Activated CD4-positive, alpha-beta T cell treated with anti-CD3 and anti-CD28 coated beads, Interleukin-2, amount 10 ng/mL, durations not matched to agents 7 days and 5 days (primary cell): ENCODE measurements at regions not wholly inside any gene's neighbourhood (a gene's known extent, or its start where the extent isn't known, plus 50 kb on each side); places are given as distances from the start of the nearest gene placed in this dataset.

Source experiments
- CTCF ChIA-PET: fragments of 350-600 bp; sonication (Branson Sonifier 250); formaldehyde crosslinking; loops from one replicate; lab custom pipeline; 2021; ENCODE audit warnings: antibody characterized with exemption; lab: Charles Lee
- POLR2A ChIA-PET: fragments of 350-600 bp; sonication (Branson Sonifier 250); formaldehyde crosslinking; loops from one replicate; lab custom pipeline; 2021; ENCODE audit warnings: antibody characterized with exemption; lab: Charles Lee
- DNase-seq: peaks from one replicate; pipeline ENCODE4 v3.0.0-alpha.2; 2020
- H3K27ac Mint-ChIP-seq: one replicate; pipeline ENCODE4 v1.8.0; 2021; ENCODE audit warnings: mild to moderate bottlenecking, moderate library complexity, mixed read lengths
- H3K27me3 Mint-ChIP-seq: one replicate; pipeline ENCODE4 v1.8.0; 2021; ENCODE audit warnings: mixed read lengths
- H3K36me3 Mint-ChIP-seq: one replicate; pipeline ENCODE4 v1.8.0; 2021; ENCODE audit warnings: low read depth, mixed read lengths
- H3K4me1 Mint-ChIP-seq: one replicate; pipeline ENCODE4 v1.8.0; 2021; ENCODE audit warnings: mixed read lengths
- H3K4me3 Mint-ChIP-seq: one replicate; pipeline ENCODE4 v1.8.0; 2021; ENCODE audit warnings: mild to moderate bottlenecking, moderate library complexity, mixed read lengths
- H3K9me3 Mint-ChIP-seq: one replicate; pipeline ENCODE4 v1.8.0; 2021; ENCODE audit warnings: mixed read lengths

- H3K4me1 Mint-ChIP-seq, result no peaks in the 10 kb centered on the region
- H3K27me3 Mint-ChIP-seq, result peaks cover 15% of the 10 kb centered on the region
- CTCF ChIA-PET, result no interaction called here
- no peak overlapping the region for H3K4me3 Mint-ChIP-seq
- no peak for DNase-seq
- H3K36me3 Mint-ChIP-seq, result no peaks in the 10 kb centered on the region
- POLR2A ChIA-PET, result no interaction called here
- peaks cover 7% of the 10 kb centered on the region for H3K9me3 Mint-ChIP-seq
- no peak overlapping the region for H3K27ac Mint-ChIP-seq
Observed at GRCh38 chr10:129079705-129080104, 387.3 kb upstream of the MGMT start.

- Mint-ChIP-seq H3K27ac (no peak overlapping the region), H3K36me3 (no peaks in the 10 kb centered on the region), H3K4me3 (no peak overlapping the region), H3K4me1 (no peaks in the 10 kb centered on the region), H3K9me3 (no peaks in the 10 kb centered on the region), H3K27me3 (peaks cover 19% of the 10 kb centered on the region)
- no peak for DNase-seq
- CTCF ChIA-PET, result no interaction called here
- POLR2A ChIA-PET, result no interaction called here
Observed at GRCh38 chr10:129085811-129086210, 381.2 kb upstream of the MGMT start.

GRCh38 chr10:129089341-129089740 is 377.7 kb upstream of the MGMT start:
- Mint-ChIP-seq H3K27me3 (peaks cover 19% of the 10 kb centered on the region), H3K4me3 (no peak overlapping the region), H3K36me3 (no peaks in the 10 kb centered on the region), H3K27ac (no peak overlapping the region), H3K4me1 (no peaks in the 10 kb centered on the region), H3K9me3 (no peaks in the 10 kb centered on the region)
- no peak for DNase-seq
- POLR2A ChIA-PET, result no interaction called here
- CTCF ChIA-PET, result no interaction called here

- CTCF ChIA-PET, result interaction anchor here (0.7 kb wide), 1 partner anchor 12 kb away, joined by 4 read pairs; no protein-coding TSS in a partner anchor
- peaks cover 17% of the 10 kb centered on the region for H3K27me3 Mint-ChIP-seq
Observed at GRCh38 chr10:129090165-129090564, 376.9 kb upstream of the MGMT start.

GRCh38 chr10:129090618-129091366 is 376.2 kb upstream of the MGMT start:
- H3K36me3 Mint-ChIP-seq, result no peaks in the 10 kb centered on the region
- POLR2A ChIA-PET, result no interaction called here
- no peak for DNase-seq
- H3K4me3 Mint-ChIP-seq, result no peak overlapping the region
- no peaks in the 10 kb centered on the region for H3K4me1 Mint-ChIP-seq
- no peak overlapping the region for H3K27ac Mint-ChIP-seq
- H3K9me3 Mint-ChIP-seq, result no peaks in the 10 kb centered on the region
- CTCF ChIA-PET, result interaction anchor here (0.7 kb wide), 1 partner anchor 11 kb away, joined by 4 read pairs; no protein-coding TSS in a partner anchor
- peaks cover 18% of the 10 kb centered on the region for H3K27me3 Mint-ChIP-seq

More at GRCh38 chr10:129090165-129090564, 376.9 kb upstream of the MGMT start:
- POLR2A ChIA-PET, result no interaction called here
- H3K27ac Mint-ChIP-seq, result no peak overlapping the region
- no peaks in the 10 kb centered on the region for H3K9me3 Mint-ChIP-seq
- no peak for DNase-seq
- no peaks in the 10 kb centered on the region for H3K4me1 Mint-ChIP-seq
- H3K36me3 Mint-ChIP-seq, result no peaks in the 10 kb centered on the region
- H3K4me3 Mint-ChIP-seq, result no peak overlapping the region

GRCh38 chr10:129093641-129094040 is 373.4 kb upstream of the MGMT start:
- CTCF ChIA-PET, result no interaction called here
- Mint-ChIP-seq H3K4me3 (no peak overlapping the region), H3K9me3 (no peaks in the 10 kb centered on the region), H3K27ac (no peak overlapping the region), H3K27me3 (peaks cover 8% of the 10 kb centered on the region), H3K4me1 (peaks cover 3% of the 10 kb centered on the region), H3K36me3 (no peaks in the 10 kb centered on the region)
- no peak for DNase-seq
- POLR2A ChIA-PET, result no interaction called here

- Mint-ChIP-seq H3K4me1 (peaks cover 3% of the 10 kb centered on the region), H3K4me3 (no peak overlapping the region), H3K27ac (no peak overlapping the region), H3K36me3 (no peaks in the 10 kb centered on the region), H3K27me3 (peaks cover 8% of the 10 kb centered on the region), H3K9me3 (no peaks in the 10 kb centered on the region)
- ChIA-PET CTCF (no interaction called here), POLR2A (no interaction called here)
- no peak for DNase-seq
Observed at GRCh38 chr10:129094233-129094632, 372.8 kb upstream of the MGMT start.

- Mint-ChIP-seq H3K27ac (no peak overlapping the region), H3K36me3 (no peaks in the 10 kb centered on the region), H3K9me3 (no peaks in the 10 kb centered on the region), H3K4me3 (no peak overlapping the region), H3K4me1 (peaks cover 3% of the 10 kb centered on the region), H3K27me3 (peaks cover 6% of the 10 kb centered on the region)
- DNase-seq, result no peak
- ChIA-PET CTCF (no interaction called here), POLR2A (no interaction called here)
Observed at GRCh38 chr10:129094861-129095260, 372.2 kb upstream of the MGMT start.

GRCh38 chr10:129095680-129096064 is 371.4 kb upstream of the MGMT start:
- ChIA-PET CTCF (no interaction called here), POLR2A (no interaction called here)
- Mint-ChIP-seq H3K4me1 (peaks cover 3% of the 10 kb centered on the region), H3K27ac (no peak overlapping the region), H3K27me3 (peaks cover 6% of the 10 kb centered on the region), H3K36me3 (no peaks in the 10 kb centered on the region), H3K9me3 (no peaks in the 10 kb centered on the region), H3K4me3 (no peak overlapping the region)
- DNase-seq, result no peak

GRCh38 chr10:129096065-129096984 is 370.7 kb upstream of the MGMT start:
- ChIA-PET CTCF (no interaction called here), POLR2A (no interaction called here)
- Mint-ChIP-seq H3K9me3 (no peaks in the 10 kb centered on the region), H3K27ac (no peak overlapping the region), H3K4me3 (no peak overlapping the region), H3K4me1 (peaks cover 9% of the 10 kb centered on the region), H3K36me3 (no peaks in the 10 kb centered on the region), H3K27me3 (peaks cover 6% of the 10 kb centered on the region)
- DNase-seq, result no peak

GRCh38 chr10:129097776-129098330 is 369.2 kb upstream of the MGMT start:
- Mint-ChIP-seq H3K27ac (no peak overlapping the region), H3K4me3 (no peak overlapping the region), H3K36me3 (peaks cover 4% of the 10 kb centered on the region), H3K4me1 (peaks cover 24% of the 10 kb centered on the region), H3K9me3 (peaks cover 2% of the 10 kb centered on the region), H3K27me3 (peaks cover 4% of the 10 kb centered on the region)
- ChIA-PET CTCF (no interaction called here), POLR2A (no interaction called here)
- DNase-seq, result no peak

- ChIA-PET POLR2A (no interaction called here), CTCF (no interaction called here)
- H3K9me3 Mint-ChIP-seq, result peaks cover 2% of the 10 kb centered on the region
- H3K36me3 Mint-ChIP-seq, result peaks cover 4% of the 10 kb centered on the region
- H3K4me1 Mint-ChIP-seq, result peaks cover 31% of the 10 kb centered on the region
- peaks cover 4% of the 10 kb centered on the region for H3K27me3 Mint-ChIP-seq
- H3K27ac Mint-ChIP-seq, result no peak overlapping the region
- no peak for DNase-seq
- no peak overlapping the region for H3K4me3 Mint-ChIP-seq
Observed at GRCh38 chr10:129098517-129098916, 368.5 kb upstream of the MGMT start.

GRCh38 chr10:129099486-129099885 is 367.6 kb upstream of the MGMT start:
- POLR2A ChIA-PET, result no interaction called here
- Mint-ChIP-seq H3K9me3 (peaks cover 2% of the 10 kb centered on the region), H3K36me3 (peaks cover 4% of the 10 kb centered on the region), H3K4me3 (no peak overlapping the region), H3K4me1 (peaks cover 36% of the 10 kb centered on the region), H3K27ac (peak overlapping the region; percentile 15), H3K27me3 (peaks cover 2% of the 10 kb centered on the region)
- CTCF ChIA-PET, result no interaction called here
- no peak for DNase-seq
